Stimulated activated CD4-positive, alpha-beta T cell treated with anti-CD3 and anti-CD28 coated beads, Interleukin-4, amount 100 ng/mL, for 24 hours (primary cell): ENCODE measurements at regions not wholly inside any gene's neighbourhood (a gene's known extent, or its start where the extent isn't known, plus 50 kb on each side); places are given as distances from the start of the nearest gene placed in this dataset.

Experiments
- DNase-seq: peaks from one replicate; pipeline ENCODE4 v3.0.0-alpha.2; 2020

GRCh38 chr7:32169228-32169627 lies 99.0 kb upstream of the PDE1C start:
- no peak for DNase-seq

GRCh38 chr7:32167815-32168214 lies 97.6 kb upstream of the PDE1C start:
- DNase-seq: no peak

- no peak for DNase-seq
Measured at GRCh38 chr7:32167256-32167655, 97.0 kb upstream of the PDE1C start.

GRCh38 chr7:32164341-32164996 lies 94.3 kb upstream of the PDE1C start:
- no peak for DNase-seq

- DNase-seq: no peak
Measured at GRCh38 chr7:32163896-32164295, 93.7 kb upstream of the PDE1C start.

GRCh38 chr7:32163141-32163806 lies 93.1 kb upstream of the PDE1C start:
- no peak for DNase-seq

- no peak for DNase-seq
Measured at GRCh38 chr7:32161708-32162107, 91.5 kb upstream of the PDE1C start.

GRCh38 chr7:32158751-32159745 lies 88.8 kb upstream of the PDE1C start:
- DNase-seq: no peak

- DNase-seq: no peak
Measured at GRCh38 chr7:32158076-32158475, 87.9 kb upstream of the PDE1C start.

- DNase-seq: no peak
Measured at GRCh38 chr7:32155712-32156111, 85.5 kb upstream of the PDE1C start.

- no peak for DNase-seq
Measured at GRCh38 chr7:32154797-32155196, 84.6 kb upstream of the PDE1C start.

- no peak for DNase-seq
Measured at GRCh38 chr7:32153006-32153405, 82.8 kb upstream of the PDE1C start.

- no peak for DNase-seq
Measured at GRCh38 chr7:32152576-32152975, 82.4 kb upstream of the PDE1C start.

- no peak for DNase-seq
Measured at GRCh38 chr7:32150589-32150988, 80.4 kb upstream of the PDE1C start.

GRCh38 chr7:32150039-32150438 lies 79.8 kb upstream of the PDE1C start:
- no peak for DNase-seq

GRCh38 chr7:32147546-32148268 lies 77.5 kb upstream of the PDE1C start:
- DNase-seq: no peak

- no peak for DNase-seq
Measured at GRCh38 chr7:32145911-32146310, 75.7 kb upstream of the PDE1C start.

GRCh38 chr7:32144676-32145075 lies 74.5 kb upstream of the PDE1C start:
- DNase-seq: no peak

GRCh38 chr7:32143301-32143700 lies 73.1 kb upstream of the PDE1C start:
- DNase-seq: no peak

GRCh38 chr7:32142649-32143048 lies 72.4 kb upstream of the PDE1C start:
- DNase-seq: no peak

- no peak for DNase-seq
Measured at GRCh38 chr7:32140210-32140939, 70.2 kb upstream of the PDE1C start.

GRCh38 chr7:32137059-32137458 lies 66.9 kb upstream of the PDE1C start:
- no peak for DNase-seq
